H1 (cell line): ENCODE measurements at regions not wholly inside any gene's neighbourhood (a gene's known extent, or its start where the extent isn't known, plus 50 kb on each side); places are given as distances from the start of the nearest gene placed in this dataset.

Source experiments
- E2F6 ChIP-seq: IDR thresholded peaks from 2 replicates; pipeline ENCODE4 v1.6.1; 2012; ENCODE audit warnings: inconsistent platforms
- EGR1 ChIP-seq: IDR thresholded peaks from 2 replicates; pipeline ENCODE4 v1.6.1; 2011; ENCODE audit warnings: low read depth, low read length, borderline replicate concordance
- TAF1 ChIP-seq: IDR thresholded peaks from 2 replicates; pipeline ENCODE4 v1.6.1; 2011; ENCODE audit warnings: mild to moderate bottlenecking, low read depth, low read length

- TF ChIP-seq TAF1: no peak
- no peak for TF ChIP-seq EGR1
- TF ChIP-seq E2F6: no peak
Measured at GRCh38 chr1:25079048-25079447, 149.0 kb upstream of the RUNX3 start (continued).
